CD4-positive, alpha-beta T cell treated with Interleukin-6 at 100 ng/mL for 8 hours (primary cell): ENCODE measurements at regions not wholly inside any gene's neighbourhood (a gene's known extent, or its start where the extent isn't known, plus 50 kb on each side); places are given as distances from the start of the nearest gene placed in this dataset.

ENCODE experiments used
- DNase-seq: peaks from one replicate; pipeline ENCODE4 v3.0.0-alpha.2; 2020; ENCODE audit warnings: mixed read lengths, low spot score

GRCh38 chr14:65250162-65250495, 147.8 kb upstream of the MAX start:
- DNase-seq = no peak

GRCh38 chr14:65251213-65251612, 148.9 kb upstream of the MAX start:
- DNase-seq = no peak

- DNase-seq = no peak
These were observed 150.4 kb upstream of the MAX start for GRCh38 chr14:65252482-65253255.

- DNase-seq = no peak
These were observed 152.8 kb upstream of the MAX start for GRCh38 chr14:65255029-65255545.

- no peak for DNase-seq
These were observed 153.5 kb upstream of the MAX start for GRCh38 chr14:65255583-65256461.

- no peak for DNase-seq
These were observed 154.4 kb upstream of the MAX start for GRCh38 chr14:65256714-65257113.

- DNase-seq = no peak
These were observed 155.1 kb upstream of the FUT8 start for GRCh38 chr14:65257425-65257824.

GRCh38 chr14:65258391-65258790, 154.1 kb upstream of the FUT8 start:
- no peak for DNase-seq

GRCh38 chr14:65259000-65259399, 153.5 kb upstream of the FUT8 start:
- DNase-seq = no peak

GRCh38 chr14:65260786-65261185, 151.7 kb upstream of the FUT8 start:
- no peak for DNase-seq

GRCh38 chr14:65261425-65261920, 151.1 kb upstream of the FUT8 start:
- DNase-seq = no peak

- no peak for DNase-seq
These were observed 150.6 kb upstream of the FUT8 start for GRCh38 chr14:65261946-65262345.

GRCh38 chr14:65263177-65263788, 149.2 kb upstream of the FUT8 start:
- DNase-seq = no peak

- DNase-seq = no peak
These were observed 144.7 kb upstream of the FUT8 start for GRCh38 chr14:65267856-65268255.

GRCh38 chr14:65268594-65268993, 143.9 kb upstream of the FUT8 start:
- no peak for DNase-seq

- DNase-seq = no peak
These were observed 142.8 kb upstream of the FUT8 start for GRCh38 chr14:65269732-65270131.

- no peak for DNase-seq
These were observed 135.5 kb upstream of the FUT8 start for GRCh38 chr14:65277027-65277426.

GRCh38 chr14:65277580-65278270, 134.8 kb upstream of the FUT8 start:
- DNase-seq = no peak

- DNase-seq = no peak
These were observed 133.9 kb upstream of the FUT8 start for GRCh38 chr14:65278589-65278988.

- no peak for DNase-seq
These were observed 133.0 kb upstream of the FUT8 start for GRCh38 chr14:65279510-65279909.

GRCh38 chr14:65279958-65280357, 132.6 kb upstream of the FUT8 start:
- DNase-seq = no peak

GRCh38 chr14:65280653-65281052, 131.9 kb upstream of the FUT8 start:
- no peak for DNase-seq
